T follicular helper cell (primary cell): ENCODE measurements at regions not wholly inside any gene's neighbourhood (a gene's known extent, or its start where the extent isn't known, plus 50 kb on each side); places are given as distances from the start of the nearest gene placed in this dataset.

Experiments
- DNase-seq: peaks from one replicate; pipeline ENCODE4 v3.0.0-alpha.2; 2020; ENCODE audit warnings: low read depth

- DNase-seq: no peak
Measured at GRCh38 chr6:139438775-139439174, 64.3 kb upstream of the CITED2 start.

- no peak for DNase-seq
Measured at GRCh38 chr6:139436957-139437348, 62.5 kb upstream of the CITED2 start.

- DNase-seq: no peak
Measured at GRCh38 chr6:139436200-139436956, 61.9 kb upstream of the CITED2 start.

GRCh38 chr6:139433631-139434419 lies 59.4 kb upstream of the CITED2 start:
- DNase-seq: no peak

GRCh38 chr6:139431602-139431956 lies 57.1 kb upstream of the CITED2 start:
- DNase-seq: no peak

GRCh38 chr6:139430899-139431601 lies 56.6 kb upstream of the CITED2 start:
- DNase-seq: no peak

GRCh38 chr6:139429580-139430145 lies 55.2 kb upstream of the CITED2 start:
- no peak for DNase-seq

- no peak for DNase-seq
Measured at GRCh38 chr6:139427199-139427598, 52.8 kb upstream of the CITED2 start.

- DNase-seq: no peak
Measured at GRCh38 chr6:139426795-139427194, 52.3 kb upstream of the CITED2 start.

GRCh38 chr6:139425780-139426179 lies 51.3 kb upstream of the CITED2 start:
- no peak for DNase-seq

GRCh38 chr6:139423971-139424667 lies 49.7 kb upstream of the CITED2 start:
- DNase-seq: no peak
